ENCODE measurements at regions not wholly inside any gene's neighbourhood (a gene's known extent, or its start where the extent isn't known, plus 50 kb on each side); places are given as distances from the start of the nearest gene placed in this dataset.
"Not testable (repeated sequence)": the region's sequence is repeated elsewhere in the genome, so short reads cannot be mapped to it uniquely, and the experiment has no call there.

- not testable (repeated sequence) for DNase-seq
These were observed 51.9 kb downstream of the DIPK2A start for GRCh38 chr3:144023543-144023942.

DNA sequence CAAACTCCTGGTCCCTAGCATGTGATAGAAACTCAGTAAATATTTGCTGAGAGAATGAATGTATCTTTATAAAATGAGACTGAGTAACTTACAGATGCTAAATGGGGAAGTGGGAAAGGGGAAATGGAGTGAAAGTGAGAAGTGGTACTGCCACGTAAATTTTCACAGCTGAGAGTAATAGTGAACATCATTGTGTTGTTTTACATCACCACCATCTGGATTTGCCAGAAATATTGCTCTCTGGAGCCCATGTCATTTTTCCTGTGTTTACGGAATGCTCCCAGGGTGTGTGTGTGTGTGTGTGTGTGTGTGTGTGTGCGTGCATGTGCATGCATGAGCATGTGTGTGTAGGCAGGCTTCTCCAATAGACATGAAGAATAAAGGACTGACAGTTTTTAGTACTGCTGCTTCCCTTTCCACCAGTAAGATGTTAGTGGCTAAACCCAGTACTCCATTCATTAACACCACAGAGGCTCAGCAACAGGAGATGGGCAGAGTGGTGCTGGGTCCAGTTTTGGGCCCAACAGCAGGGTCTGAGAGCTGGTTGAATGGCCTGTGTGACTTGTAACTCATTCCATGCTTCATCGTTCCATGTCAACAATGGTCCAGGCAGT is 57.3 kb downstream of the DIPK2A start:
- no peak for DNase-seq

DNA sequence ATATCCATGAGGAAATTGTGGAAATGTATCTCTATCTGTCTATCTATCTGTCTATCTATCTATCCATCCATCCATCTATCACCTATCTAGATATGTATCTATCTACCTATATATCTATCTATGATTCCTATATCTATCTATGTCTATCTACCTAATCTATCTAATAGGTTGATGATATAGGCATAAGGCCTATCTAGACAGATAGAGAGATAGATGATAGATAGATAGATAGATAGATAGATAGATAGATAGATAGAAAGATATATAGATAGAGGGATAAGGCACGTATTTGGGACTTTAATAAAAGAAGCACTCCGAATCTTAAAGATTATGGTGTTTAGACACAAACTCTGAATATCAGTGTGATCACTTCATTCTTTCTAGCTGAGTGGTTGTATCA is 58.1 kb downstream of the DIPK2A start:
- DNase-seq: no peak

GRCh38 chr3:144031938-144032337 is 60.3 kb downstream of the DIPK2A start:
- DNase-seq: no peak

DNA sequence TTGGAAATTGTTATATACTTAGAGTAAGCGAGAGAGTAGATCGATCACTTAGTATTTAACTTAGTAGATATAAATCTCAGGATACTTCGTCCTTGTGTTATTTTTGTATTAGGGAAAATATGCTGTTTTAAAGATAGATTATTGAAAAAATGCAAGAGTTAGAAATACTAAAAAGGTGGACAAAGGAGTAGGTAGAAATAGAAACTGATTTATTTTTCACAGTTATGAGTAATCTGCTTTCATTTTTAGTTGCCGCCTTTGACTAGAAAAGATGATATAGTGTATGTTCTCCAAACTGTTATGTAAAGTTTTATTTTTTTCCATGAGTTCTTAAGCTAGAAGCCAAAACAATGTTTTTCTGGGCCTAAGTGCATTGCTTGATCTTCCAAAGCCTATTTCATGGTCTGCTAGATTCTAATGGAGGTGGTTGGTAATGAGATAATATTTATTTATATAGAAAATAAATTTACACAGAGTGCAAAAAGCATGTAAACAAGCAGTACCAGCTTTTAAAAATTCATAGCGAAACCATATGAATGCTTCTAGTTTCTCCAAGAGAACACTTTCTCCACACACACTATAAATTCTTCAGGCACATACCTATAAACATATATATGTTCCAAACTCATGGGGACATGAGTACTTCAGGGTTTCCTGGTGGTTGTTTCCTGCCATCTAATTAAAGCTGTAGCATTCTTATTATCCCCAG is 61.1 kb downstream of the DIPK2A start:
- DNase-seq: no peak

DNA sequence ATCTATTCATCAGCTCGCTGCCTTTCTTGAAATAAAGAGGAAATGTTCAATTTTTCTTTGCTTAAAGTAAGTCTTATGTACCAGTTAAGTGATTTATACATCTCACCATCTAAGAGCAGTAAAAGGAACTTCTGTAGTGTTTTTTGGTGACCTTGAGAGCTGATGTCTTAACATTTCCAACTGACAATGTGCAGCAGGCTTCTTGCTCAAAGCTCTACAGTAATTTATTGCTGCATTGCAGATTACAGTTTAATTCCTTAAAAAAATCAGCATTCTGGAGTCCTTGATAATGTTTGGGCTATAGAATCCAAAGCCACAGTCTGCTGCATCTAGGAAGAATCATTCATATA is 61.6 kb downstream of the DIPK2A start:
- DNase-seq: peak; percentile 10

DNA sequence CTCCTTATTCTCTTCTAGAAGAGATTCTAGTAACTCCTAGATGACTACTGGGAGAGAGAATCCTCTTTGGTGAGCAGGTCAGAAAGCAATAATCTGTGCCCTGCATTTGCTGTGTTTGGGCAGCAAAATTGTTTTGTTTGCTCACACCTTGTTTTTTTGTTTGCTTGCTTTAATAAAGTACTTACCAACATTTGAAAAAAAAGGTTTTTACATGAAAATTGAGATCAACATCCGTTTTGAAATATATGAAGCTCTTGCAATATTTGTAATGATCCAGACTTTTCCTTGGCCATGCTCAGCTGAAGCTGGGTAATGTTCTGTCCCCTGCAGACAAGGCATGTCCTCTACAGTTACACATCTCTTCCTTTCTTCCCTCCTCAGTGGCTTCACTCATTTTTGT is 62.2 kb downstream of the DIPK2A start:
- DNase-seq: no peak

- no peak for DNase-seq
These were observed 63.2 kb downstream of the DIPK2A start for GRCh38 chr3:144034715-144035290.

- peak; percentile 86 for DNase-seq
These were observed 64.9 kb downstream of the DIPK2A start for GRCh38 chr3:144036498-144036897.

GRCh38 chr3:144039661-144040060 is 68.0 kb downstream of the DIPK2A start:
- no peak for DNase-seq

DNA sequence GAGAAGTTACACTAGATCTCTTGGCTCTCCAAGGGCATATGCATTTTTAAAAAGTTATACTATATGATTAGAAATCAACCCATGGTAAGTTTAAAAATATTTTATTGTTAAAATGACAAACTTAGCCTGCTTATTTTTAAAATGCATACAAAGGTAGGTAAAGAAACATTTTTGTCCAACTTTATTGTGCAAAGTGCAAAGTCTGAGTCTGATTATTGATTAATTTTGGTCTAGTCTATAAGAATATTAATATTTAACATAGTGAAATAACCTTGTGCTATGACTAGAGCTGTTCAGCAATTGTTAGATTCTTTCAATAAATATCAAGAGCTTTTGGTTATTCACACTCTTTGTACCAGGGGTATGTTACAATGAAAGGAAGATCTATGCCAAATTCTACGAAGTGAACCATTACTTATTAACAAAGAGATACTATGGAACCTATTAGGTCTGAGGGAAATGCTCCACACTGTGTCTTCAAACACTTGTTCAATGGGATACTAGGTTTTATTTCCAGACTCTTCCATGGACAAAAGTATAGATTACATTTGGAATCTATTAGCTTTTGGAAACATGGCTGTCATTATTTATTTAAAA is 70.4 kb downstream of the DIPK2A start:
- DNase-seq: no peak

DNA sequence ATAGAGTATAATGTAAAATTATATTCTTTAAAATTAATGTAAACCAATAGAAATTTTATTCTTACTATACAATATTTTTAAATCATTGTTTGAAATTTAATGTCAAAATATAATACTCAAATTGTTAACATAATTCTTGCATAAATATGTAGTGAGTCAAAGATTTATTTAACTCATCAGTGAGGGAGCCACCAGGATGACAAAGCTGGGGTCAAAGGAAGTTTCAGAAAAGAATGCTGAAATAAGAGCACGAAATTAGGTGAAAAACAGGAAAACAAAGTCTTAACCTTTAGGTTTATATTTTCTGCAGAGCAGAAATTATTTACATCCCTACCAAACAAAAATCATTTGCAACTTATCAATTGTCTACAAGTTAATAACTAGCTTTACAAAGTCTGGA is 74.1 kb downstream of the DIPK2A start:
- no peak for DNase-seq

DNA sequence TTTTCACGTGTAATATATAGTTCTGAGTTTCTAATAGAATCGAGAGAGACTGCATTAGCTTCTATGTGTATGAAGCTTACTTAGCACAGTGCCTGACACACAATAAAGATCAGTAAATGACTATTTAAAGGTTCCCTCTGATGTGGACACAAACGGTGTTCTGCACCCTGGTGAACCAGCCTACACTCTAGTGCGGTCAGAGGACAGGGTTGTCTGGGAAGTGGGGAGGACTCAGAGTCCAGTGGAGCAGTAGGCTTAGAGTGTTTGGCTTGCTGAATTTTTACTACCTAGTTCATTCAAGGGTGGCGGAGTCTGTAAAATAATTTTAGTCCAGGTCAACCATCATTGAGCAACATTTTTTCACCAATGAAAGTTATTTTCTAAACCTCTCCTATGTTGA is 77.8 kb downstream of the DIPK2A start:
- DNase-seq: no peak

DNA sequence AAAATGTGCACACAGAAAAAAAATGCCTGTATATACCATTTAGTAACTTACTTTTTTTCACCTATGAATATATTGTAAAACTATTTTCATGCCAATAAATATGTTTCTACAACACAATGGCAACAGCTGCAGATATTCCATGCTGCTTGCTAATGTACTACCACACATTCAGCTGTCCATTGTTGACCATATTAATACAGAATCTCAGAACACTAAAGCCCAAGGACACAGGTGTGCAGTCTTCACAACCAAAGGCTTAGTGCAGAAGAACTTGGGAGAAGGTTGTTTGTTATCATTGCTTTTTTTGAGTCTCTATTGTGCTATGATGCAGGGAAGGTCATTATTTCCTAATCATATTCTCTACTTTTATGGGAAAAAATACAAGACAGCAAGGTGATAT is 79.6 kb downstream of the DIPK2A start:
- no peak for DNase-seq

DNA sequence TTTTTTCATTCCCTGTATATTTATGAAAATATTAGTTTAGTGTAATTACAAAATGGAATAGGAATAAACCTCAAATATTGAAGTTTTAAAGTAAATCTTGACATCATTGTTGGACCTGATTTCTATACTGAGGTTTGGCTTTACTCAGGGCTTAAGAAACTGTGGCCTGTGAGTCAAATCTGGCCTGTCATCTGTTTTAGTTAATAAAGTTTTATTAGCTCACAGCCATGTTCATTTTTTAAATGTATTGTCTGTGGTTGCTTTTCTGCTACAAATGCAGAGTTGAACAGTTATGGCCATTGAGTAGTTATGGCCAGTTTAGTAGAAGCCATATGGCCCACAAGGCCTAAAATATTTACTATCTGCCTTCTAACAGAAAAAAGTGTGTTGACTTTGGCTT is 80.7 kb downstream of the DIPK2A start:
- no peak for DNase-seq

GRCh38 chr3:144053121-144053520 is 81.5 kb downstream of the DIPK2A start:
- DNase-seq: no peak

- DNase-seq: no peak
These were observed 83.1 kb downstream of the DIPK2A start for GRCh38 chr3:144054766-144055165.

- no peak for DNase-seq
These were observed 84.0 kb downstream of the DIPK2A start for GRCh38 chr3:144055604-144056003.

GRCh38 chr3:144058713-144059112 is 87.1 kb downstream of the DIPK2A start:
- DNase-seq: no peak

DNA sequence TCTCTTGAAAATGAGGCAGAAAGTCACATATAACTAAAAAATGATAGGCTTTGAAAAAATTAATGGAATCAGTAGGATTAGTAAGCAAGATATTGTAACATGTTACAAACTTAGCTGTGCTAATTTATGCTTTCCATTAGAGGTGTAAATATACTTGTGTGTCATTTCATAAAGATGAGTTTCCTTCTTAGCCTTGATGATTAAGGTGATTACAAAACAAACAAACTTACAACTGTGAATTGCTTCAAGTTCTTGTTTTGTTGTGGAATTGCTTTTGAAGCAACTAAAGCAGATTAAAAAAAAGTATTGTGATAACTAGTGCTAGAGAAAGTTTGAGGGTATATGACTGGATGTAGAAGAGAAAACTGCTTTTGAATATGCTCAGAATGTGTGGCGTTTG is 87.9 kb downstream of the DIPK2A start:
- no peak for DNase-seq

GRCh38 chr3:144060881-144061280 is 89.3 kb downstream of the DIPK2A start:
- DNase-seq: no peak

DNA sequence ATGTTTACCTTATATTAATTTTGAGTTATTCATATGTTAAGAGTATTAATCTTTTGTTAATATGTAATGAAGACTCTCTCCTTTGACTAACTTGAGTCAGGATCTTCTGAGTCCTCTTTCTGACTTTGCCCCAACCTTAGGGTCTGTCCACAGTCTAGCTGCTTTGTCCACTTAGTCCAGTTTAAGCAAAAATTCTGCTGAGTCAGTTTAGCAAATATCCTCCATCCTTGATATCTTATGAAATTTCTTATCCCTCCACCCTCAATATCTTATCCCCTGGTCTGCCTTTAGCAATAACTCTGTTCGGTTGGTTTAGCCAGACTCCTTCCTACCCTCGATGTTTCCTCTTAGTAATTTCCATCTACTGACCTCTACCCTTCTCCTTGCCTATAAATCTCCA is 91.7 kb downstream of the DIPK2A start:
- DNase-seq: no peak

DNA sequence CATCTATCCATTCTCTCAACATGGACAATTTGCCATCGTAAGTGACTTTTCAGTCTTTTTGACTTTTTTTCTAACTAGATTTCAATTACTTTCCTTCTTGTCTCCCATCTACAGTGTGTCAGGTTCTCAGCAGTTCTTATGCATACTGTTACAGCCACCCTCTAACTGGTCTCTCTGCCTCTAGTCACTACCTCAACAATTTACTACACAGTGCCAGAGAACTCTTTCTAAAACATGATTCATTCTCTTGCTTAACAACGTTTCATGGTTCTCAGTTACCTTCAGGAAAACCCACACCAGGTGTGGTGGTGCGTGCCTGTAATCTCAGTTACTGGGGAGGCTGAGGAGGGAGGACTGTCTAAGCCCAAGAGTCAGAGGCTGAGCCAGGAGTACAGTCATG is 95.4 kb downstream of the DIPK2A start:
- no peak for DNase-seq

DNA sequence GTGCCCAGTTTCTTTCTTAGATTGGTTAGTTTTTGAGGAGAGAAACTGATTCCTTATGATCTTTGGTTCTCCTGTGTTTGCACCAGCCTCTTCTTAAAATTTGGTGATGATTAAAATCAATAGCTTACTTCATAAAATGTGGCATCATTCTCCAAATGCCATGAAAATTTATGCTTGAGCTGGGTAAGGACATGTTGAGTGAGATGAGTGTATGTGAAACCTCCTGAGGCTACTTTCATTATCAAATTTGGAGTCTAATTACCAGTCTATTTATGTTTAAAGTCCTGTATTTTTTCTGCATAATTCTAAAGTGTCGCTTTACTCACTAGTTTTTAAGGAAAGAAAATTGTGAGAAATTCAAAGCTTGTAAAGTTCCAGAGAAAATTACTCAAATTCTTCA is 102.1 kb downstream of the DIPK2A start:
- DNase-seq: no peak

Data from NCI-H82 (cell line).